ENCODE measurements at regions not wholly inside any gene's neighbourhood (a gene's known extent, or its start where the extent isn't known, plus 50 kb on each side); places are given as distances from the start of the nearest gene placed in this dataset.

DNA sequence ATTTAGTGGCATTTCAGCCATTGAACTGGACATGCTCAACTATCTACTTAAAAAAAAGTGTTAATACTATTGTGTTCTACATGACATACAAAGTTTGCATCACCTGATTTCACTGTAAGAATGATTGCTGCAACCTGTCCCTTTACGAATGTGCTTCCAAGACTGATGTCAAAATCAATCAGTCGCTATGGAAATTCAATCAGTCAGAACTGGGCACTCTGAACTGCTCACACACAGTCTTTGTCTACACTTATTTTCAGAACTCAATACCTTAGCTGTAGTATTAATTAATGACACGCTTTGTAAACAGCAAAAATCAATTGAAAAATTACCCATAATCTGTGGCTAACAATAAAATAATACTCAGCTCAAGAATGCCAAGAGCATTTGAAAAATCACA, 70.3 kb upstream of the KLHL29 start:
- TF ChIP-seq CTCF (IDR thresholded peaks at IDR 0.05; ENCODE audit: low read depth, low read length, missing control alignments), result no peak
- H3K4me3 ChIP-seq (replicated peaks; ENCODE audit: low read depth, low read length), result no peak overlapping the region
- no peak for DNase-seq (ENCODE audit: extremely low read depth, low read depth)

GRCh38 chr2:23320058-23320457, 64.9 kb upstream of the KLHL29 start:
- no peak for TF ChIP-seq CTCF (IDR thresholded peaks at IDR 0.05; ENCODE audit: low read depth, low read length, missing control alignments)
- no peak for DNase-seq (ENCODE audit: extremely low read depth, low read depth)
- no peak overlapping the region for H3K4me3 ChIP-seq (replicated peaks; ENCODE audit: low read depth, low read length)

- no peak overlapping the region for H3K4me3 ChIP-seq (replicated peaks; ENCODE audit: low read depth, low read length)
- no peak for DNase-seq (ENCODE audit: extremely low read depth, low read depth)
- TF ChIP-seq CTCF (IDR thresholded peaks at IDR 0.05; ENCODE audit: low read depth, low read length, missing control alignments), result no peak
These were observed 63.2 kb upstream of the KLHL29 start for GRCh38 chr2:23321751-23322150.

- TF ChIP-seq CTCF (IDR thresholded peaks at IDR 0.05; ENCODE audit: low read depth, low read length, missing control alignments), result no peak
- DNase-seq (ENCODE audit: extremely low read depth, low read depth), result no peak
These were observed 62.3 kb upstream of the KLHL29 start for GRCh38 chr2:23322567-23323197.

GRCh38 chr2:23323198-23323916, 61.6 kb upstream of the KLHL29 start:
- DNase-seq (ENCODE audit: extremely low read depth, low read depth), result no peak
- TF ChIP-seq CTCF (IDR thresholded peaks at IDR 0.05; ENCODE audit: low read depth, low read length, missing control alignments), result no peak
- H3K4me3 ChIP-seq (replicated peaks; ENCODE audit: low read depth, low read length), result no peak overlapping the region

More at GRCh38 chr2:23322567-23323197, 62.3 kb upstream of the KLHL29 start:
- H3K4me3 ChIP-seq (replicated peaks; ENCODE audit: low read depth, low read length), result no peak overlapping the region

- H3K4me3 ChIP-seq (replicated peaks; ENCODE audit: low read depth, low read length), result no peak overlapping the region
- no peak for TF ChIP-seq CTCF (IDR thresholded peaks at IDR 0.05; ENCODE audit: low read depth, low read length, missing control alignments)
- no peak for DNase-seq (ENCODE audit: extremely low read depth, low read depth)
These were observed 60.9 kb upstream of the KLHL29 start for GRCh38 chr2:23323917-23324680.

Data from HFF-Myc (cell line).